Cardiac muscle cell (in vitro differentiated cells and primary cell): ENCODE measurements at regions not wholly inside any gene's neighbourhood (a gene's known extent, or its start where the extent isn't known, plus 50 kb on each side); places are given as distances from the start of the nearest gene placed in this dataset.

Experiments used
- DNase-seq, 2 donors: peaks; one replicate each; pipeline versions ENCODE4 v3.0.0 to v3.0.0-alpha.2; 2010 to 2017; ENCODE audit warnings: low read depth in 1 of 2, low spot score in 1 of 2
- H3K27ac ChIP-seq: fragments of 200-600 bp; sonication (generic); 2 replicates; pipeline ENCODE4 v1.5.1; 2016
- H3K27me3 ChIP-seq: fragments of 200-600 bp; sonication (generic); 2 replicates; pipeline ENCODE4 v1.6.0; 2016; ENCODE audit warnings: control low read depth
- H3K36me3 ChIP-seq: fragments of 200-600 bp; sonication (generic); 2 replicates; pipeline ENCODE4 v1.5.1; 2016; ENCODE audit warnings: control low read depth
- H3K4me1 ChIP-seq: fragments of 200-600 bp; sonication (generic); 2 replicates; pipeline ENCODE4 v1.8.1; 2017; ENCODE audit warnings: low read depth, mild to moderate bottlenecking, mixed run types
- H3K4me3 ChIP-seq: fragments of 200-600 bp; sonication (generic); 2 replicates; pipeline ENCODE4 v1.5.1; 2016; ENCODE audit warnings: mild to moderate bottlenecking
- H3K9me3 ChIP-seq: fragments of 200-600 bp; sonication (generic); 2 replicates; pipeline ENCODE4 v1.5.1; 2017; ENCODE audit warnings: low read depth, mild to moderate bottlenecking, control low read depth
- CTCF ChIP-seq: IDR thresholded peaks from 2 replicates; pipeline ENCODE4 v1.5.1; 2012; ENCODE audit warnings: low read depth, mild to moderate bottlenecking, low read length

- Histone ChIP-seq H3K4me3 (no peak overlapping the region), H3K9me3 (no peaks in the 10 kb centered on the region), H3K36me3 (no peaks in the 10 kb centered on the region), H3K4me1 (no peaks in the 10 kb centered on the region), H3K27me3 (no peaks in the 10 kb centered on the region), H3K27ac (no peak overlapping the region)
- no peak for DNase-seq
- TF ChIP-seq CTCF = no peak
Observed at GRCh38 chr14:97824218-97824617, 1027.0 kb downstream of the VRK1 start.

DNA sequence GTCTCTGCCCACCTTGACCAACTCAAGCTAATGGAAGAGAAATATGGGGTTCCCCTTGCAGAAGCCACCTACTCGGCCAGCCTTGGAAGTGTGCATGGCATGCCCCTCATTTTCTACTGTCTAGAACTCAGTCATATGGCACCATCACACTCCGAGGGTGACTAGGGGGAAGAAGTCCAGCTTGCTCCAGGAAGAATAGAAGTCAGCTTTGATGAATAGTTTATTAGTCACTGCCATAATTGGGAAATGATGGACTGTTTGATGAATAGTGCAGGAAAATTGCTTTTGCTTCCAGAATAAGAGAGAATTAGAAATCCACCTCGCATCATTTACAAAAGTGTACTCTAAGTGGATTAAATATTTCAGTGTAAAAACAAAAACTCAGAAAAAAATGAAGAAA is 1030.6 kb downstream of the VRK1 start:
- DNase-seq = no peak
- Histone ChIP-seq H3K9me3 (no peaks in the 10 kb centered on the region), H3K27ac (no peak overlapping the region), H3K36me3 (no peaks in the 10 kb centered on the region), H3K27me3 (no peaks in the 10 kb centered on the region), H3K4me1 (no peaks in the 10 kb centered on the region), H3K4me3 (no peak overlapping the region)
- TF ChIP-seq CTCF = no peak

GRCh38 chr14:97832776-97833175 is 1035.6 kb downstream of the VRK1 start:
- no peak for TF ChIP-seq CTCF
- DNase-seq = no peak
- Histone ChIP-seq H3K27ac (no peak overlapping the region), H3K27me3 (no peaks in the 10 kb centered on the region), H3K9me3 (no peaks in the 10 kb centered on the region), H3K4me1 (no peaks in the 10 kb centered on the region), H3K4me3 (no peak overlapping the region), H3K36me3 (no peaks in the 10 kb centered on the region)

DNA sequence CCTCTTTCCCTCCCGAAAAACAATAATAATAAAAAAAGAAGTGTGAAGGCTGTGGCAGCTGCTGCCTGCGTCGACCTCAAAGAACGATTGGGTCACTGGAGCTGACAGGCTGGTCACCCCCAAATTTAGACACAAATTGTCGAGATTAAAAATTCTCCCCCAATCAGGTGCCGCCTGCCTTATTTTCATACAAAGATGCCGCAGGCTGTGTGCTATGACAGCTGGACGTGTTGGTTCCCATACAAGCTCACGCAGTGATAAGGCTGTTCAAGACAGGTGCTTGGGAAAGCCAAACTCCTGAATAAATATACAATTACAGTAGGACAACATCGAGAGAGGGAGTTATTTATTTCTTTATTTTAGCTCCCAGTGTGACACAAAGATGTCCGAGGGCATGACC is 1041.8 kb downstream of the VRK1 start:
- no peaks in the 10 kb centered on the region for H3K36me3 ChIP-seq
- no peak for TF ChIP-seq CTCF
- DNase-seq = no peak
- H3K27ac ChIP-seq = no peak overlapping the region
- no peak overlapping the region for H3K4me3 ChIP-seq
- H3K27me3 ChIP-seq = peaks cover 4% of the 10 kb centered on the region
- no peaks in the 10 kb centered on the region for H3K9me3 ChIP-seq
- no peaks in the 10 kb centered on the region for H3K4me1 ChIP-seq

- no peak for TF ChIP-seq CTCF
- no peak for DNase-seq
- H3K36me3 ChIP-seq = no peaks in the 10 kb centered on the region
Observed at GRCh38 chr14:97840159-97840558, 1043.0 kb downstream of the VRK1 start.

DNA sequence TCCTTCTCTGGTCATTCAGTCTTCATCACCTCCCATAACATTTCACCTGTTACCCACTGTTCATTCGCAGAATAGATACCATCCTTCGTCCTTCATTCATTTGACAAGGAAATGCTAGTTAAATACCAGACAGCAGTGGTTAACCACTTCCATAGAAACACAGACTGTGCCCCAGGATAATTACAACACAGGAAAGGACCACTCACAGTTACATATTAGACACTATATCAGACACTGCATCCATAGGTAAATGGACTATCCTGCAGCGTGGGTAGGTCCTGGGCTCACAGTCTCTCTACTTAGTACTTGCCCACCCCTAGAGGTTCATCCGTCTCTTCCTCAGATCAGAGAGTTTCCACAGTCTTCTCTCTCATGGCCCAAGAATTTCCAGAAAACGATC is 1044.6 kb downstream of the VRK1 start:
- Histone ChIP-seq H3K4me3 (no peak overlapping the region), H3K4me1 (no peaks in the 10 kb centered on the region), H3K36me3 (no peaks in the 10 kb centered on the region), H3K27ac (no peak overlapping the region), H3K27me3 (peaks cover 4% of the 10 kb centered on the region), H3K9me3 (no peaks in the 10 kb centered on the region)
- no peak for DNase-seq
- TF ChIP-seq CTCF = no peak

More at GRCh38 chr14:97840159-97840558, 1043.0 kb downstream of the VRK1 start:
- Histone ChIP-seq H3K27me3 (peaks cover 4% of the 10 kb centered on the region), H3K4me1 (no peaks in the 10 kb centered on the region), H3K4me3 (no peak overlapping the region), H3K27ac (no peak overlapping the region), H3K9me3 (no peaks in the 10 kb centered on the region)
